Caco-2 (cell line): ENCODE measurements at regions not wholly inside any gene's neighbourhood (a gene's known extent, or its start where the extent isn't known, plus 50 kb on each side); places are given as distances from the start of the nearest gene placed in this dataset.

ENCODE experiments used
- BruUV-seq: library from RNA; stranded (reverse); fragments of 400-500 nt; replicated peaks from 2 replicates; lab custom pipeline; 2021; lab: Mats Ljungman, UMichigan
- CTCF ChIA-PET: fragments of 300-600 bp; sonication (Branson Sonifier 250); formaldehyde crosslinking; loops from one replicate; lab custom pipeline; 2022; ENCODE audit warnings: antibody characterized with exemption; lab: Charles Lee
- POLR2A ChIA-PET: fragments of 300-600 bp; sonication (Branson Sonifier 250); formaldehyde crosslinking; loops from one replicate; lab custom pipeline; 2022; ENCODE audit warnings: antibody characterized with exemption; lab: Charles Lee
- DNase-seq, 2 experiments: peaks; one replicate each; pipeline versions ENCODE4 v3.0.0 to v3.0.0-alpha.2; 2020 to 2022
- H3K27me3 ChIP-seq: replicated peaks from 2 replicates; pipeline ENCODE4 v1.6.0; 2011; ENCODE audit warnings: low read length; ENCODE audit not compliant: control insufficient read depth, insufficient read depth
- H3K36me3 ChIP-seq: 2 replicates; pipeline ENCODE4 v1.5.1; 2011; ENCODE audit warnings: low read length; ENCODE audit not compliant: control insufficient read depth, insufficient read depth
- H3K4me1 ChIP-seq: fragments of 250-450 bp; sonication (Bioruptor Pico); 2 replicates; pipeline ENCODE4 v1.5.1; 2020; ENCODE audit warnings: mild to moderate bottlenecking
- H3K4me3 ChIP-seq: 2 replicates; pipeline ENCODE4 v1.5.1; 2011; ENCODE audit warnings: low read depth, mild to moderate bottlenecking, control low read depth, low read length
- H3K9me3 ChIP-seq: fragments of 250-450 bp; sonication (Bioruptor Pico); 2 replicates; pipeline ENCODE4 v1.5.1; 2020; ENCODE audit warnings: mild to moderate bottlenecking, moderate library complexity
- H3K27ac Mint-ChIP-seq: one replicate; pipeline ENCODE4 v1.8.0; 2022; ENCODE audit warnings: mixed read lengths; ENCODE audit not compliant: unreplicated experiment
- H3K27me3 Mint-ChIP-seq: one replicate; pipeline ENCODE4 v1.8.0; 2022; ENCODE audit warnings: mixed read lengths; ENCODE audit not compliant: insufficient read depth, unreplicated experiment
- H3K36me3 Mint-ChIP-seq: one replicate; pipeline ENCODE4 v1.8.0; 2022; ENCODE audit warnings: mild to moderate bottlenecking, mixed read lengths; ENCODE audit not compliant: insufficient read depth, unreplicated experiment
- H3K4me1 Mint-ChIP-seq: one replicate; pipeline ENCODE4 v1.8.0; 2022; ENCODE audit warnings: low read depth, mixed read lengths; ENCODE audit not compliant: unreplicated experiment
- H3K4me3 Mint-ChIP-seq: one replicate; pipeline ENCODE4 v1.8.0; 2022; ENCODE audit warnings: mild to moderate bottlenecking, moderate library complexity, mixed read lengths; ENCODE audit not compliant: unreplicated experiment
- H3K9me3 Mint-ChIP-seq: one replicate; pipeline ENCODE4 v1.8.0; 2022; ENCODE audit warnings: mixed read lengths; ENCODE audit not compliant: unreplicated experiment
- CTCF ChIP-seq, 2 experiments: fragments of 200-600 bp in 1 of 2; IDR thresholded peaks; 1 replicate in 1 of 2; 2 replicates in 1 of 2; pipeline versions ENCODE4 v1.5.1 to v1.8.0; 2011 to 2022; ENCODE audit warnings: antibody characterized with exemption in 1 of 2, control low read depth in 1 of 2, inconsistent platforms in 1 of 2, low read depth in 1 of 2, low read length in 1 of 2, mild to moderate bottlenecking in 1 of 2, moderate library complexity in 1 of 2; ENCODE audit not compliant: insufficient read depth in 1 of 2, severe bottlenecking in 1 of 2, unreplicated experiment in 1 of 2
- intact Hi-C: fragments of 100-400 bp; cut with micrococcal nuclease; formaldehyde crosslinking; loops from one replicate; pipeline ENCODE4 v1.10.0; 2022; ENCODE audit not compliant: unreplicated experiment

- ChIA-PET POLR2A (no interaction called here), CTCF (no interaction called here)
- no peaks in the 10 kb centered on the region for H3K9me3 ChIP-seq
- TF ChIP-seq CTCF (IDR thresholded peaks at IDR 0.05; ENCODE audit: insufficient read depth in 1 of 2, low read depth in 1 of 2, low read length in 1 of 2, severe bottlenecking in 1 of 2, unreplicated experiment in 1 of 2), result no peak
- H3K4me3 ChIP-seq, result no peak overlapping the region
- no peaks in the 10 kb centered on the region for H3K27me3 ChIP-seq
- H3K27me3 Mint-ChIP-seq, result no peaks in the 10 kb centered on the region
- no peaks in the 10 kb centered on the region for H3K4me1 ChIP-seq
- intact Hi-C loops, result no loop called here
- H3K36me3 ChIP-seq, result no peaks in the 10 kb centered on the region
- no peak overlapping the region for H3K27ac Mint-ChIP-seq
- no peaks in the 10 kb centered on the region for H3K9me3 Mint-ChIP-seq
- no peaks in the 10 kb centered on the region for H3K4me1 Mint-ChIP-seq
- no peak overlapping the region for H3K4me3 Mint-ChIP-seq
- no peaks in the 10 kb centered on the region for H3K36me3 Mint-ChIP-seq
- no TSS peak for BruUV-seq
- no peak for DNase-seq
These were observed 1596.9 kb downstream of the RPA4 start for GRCh38 chrX:98480606-98481005.

GRCh38 chrX:98481636-98482035 lies 1597.9 kb downstream of the RPA4 start:
- ChIA-PET POLR2A (no interaction called here), CTCF (no interaction called here)
- H3K9me3 ChIP-seq, result no peaks in the 10 kb centered on the region
- no peaks in the 10 kb centered on the region for H3K36me3 Mint-ChIP-seq
- no peaks in the 10 kb centered on the region for H3K9me3 Mint-ChIP-seq
- H3K4me1 ChIP-seq, result no peaks in the 10 kb centered on the region
- no peaks in the 10 kb centered on the region for H3K36me3 ChIP-seq
- no peak for TF ChIP-seq CTCF (IDR thresholded peaks at IDR 0.05; ENCODE audit: insufficient read depth in 1 of 2, low read depth in 1 of 2, low read length in 1 of 2, severe bottlenecking in 1 of 2, unreplicated experiment in 1 of 2)
- no peaks in the 10 kb centered on the region for H3K27me3 Mint-ChIP-seq
- DNase-seq, result no peak
- H3K27me3 ChIP-seq, result no peaks in the 10 kb centered on the region
- no peaks in the 10 kb centered on the region for H3K4me1 Mint-ChIP-seq
- BruUV-seq, result no TSS peak
- no peak overlapping the region for H3K4me3 Mint-ChIP-seq
- H3K27ac Mint-ChIP-seq, result no peak overlapping the region
- intact Hi-C loops, result no loop called here
- no peak overlapping the region for H3K4me3 ChIP-seq

GRCh38 chrX:98490670-98491069 lies 1607.0 kb downstream of the RPA4 start:
- H3K4me3 ChIP-seq, result no peak overlapping the region
- no peaks in the 10 kb centered on the region for H3K36me3 ChIP-seq
- H3K9me3 Mint-ChIP-seq, result no peaks in the 10 kb centered on the region
- H3K27ac Mint-ChIP-seq, result no peak overlapping the region
- no peaks in the 10 kb centered on the region for H3K36me3 Mint-ChIP-seq
- BruUV-seq, result no TSS peak
- H3K27me3 Mint-ChIP-seq, result no peaks in the 10 kb centered on the region
- no peaks in the 10 kb centered on the region for H3K27me3 ChIP-seq
- H3K4me1 Mint-ChIP-seq, result no peaks in the 10 kb centered on the region
- POLR2A ChIA-PET, result no interaction called here
- H3K4me1 ChIP-seq, result no peaks in the 10 kb centered on the region
- intact Hi-C loops, result no loop called here
- H3K9me3 ChIP-seq, result no peaks in the 10 kb centered on the region
- TF ChIP-seq CTCF (IDR thresholded peaks at IDR 0.05; ENCODE audit: insufficient read depth in 1 of 2, low read depth in 1 of 2, low read length in 1 of 2, severe bottlenecking in 1 of 2, unreplicated experiment in 1 of 2), result no peak
- CTCF ChIA-PET, result no interaction called here
- DNase-seq, result no peak
- no peak overlapping the region for H3K4me3 Mint-ChIP-seq
